WTC11 (cell line): ENCODE measurements at regions not wholly inside any gene's neighbourhood (a gene's known extent, or its start where the extent isn't known, plus 50 kb on each side); places are given as distances from the start of the nearest gene placed in this dataset.

Experiments used
- ATAC-seq: fragments of 200-7000 bp; cut with Tn5 transposase; 2 replicates; pipeline ENCODE4 v1.10.0; 2021; ENCODE audit warnings: mild to moderate bottlenecking, moderate library complexity
- CTCF ChIA-PET: fragments of 300-600 bp; sonication (Branson Sonifier 250); formaldehyde crosslinking; loops from one replicate; lab custom pipeline; 2021; ENCODE audit warnings: antibody characterized with exemption; lab: Charles Lee
- POLR2A ChIA-PET: fragments of 350-600 bp; sonication (Branson Sonifier 250); formaldehyde crosslinking; loops from one replicate; lab custom pipeline; 2021; ENCODE audit warnings: antibody characterized with exemption; lab: Charles Lee
- DNase-seq: peaks from one replicate; pipeline ENCODE4 v3.0.0; 2021; ENCODE audit warnings: low spot score
- H3K27ac Mint-ChIP-seq: 2 replicates; pipeline ENCODE4 v1.8.0; 2021; ENCODE audit warnings: mixed read lengths
- H3K27me3 Mint-ChIP-seq: 2 replicates; pipeline ENCODE4 v1.8.0; 2021; ENCODE audit warnings: low read depth, mild to moderate bottlenecking, moderate library complexity, mixed read lengths
- H3K36me3 Mint-ChIP-seq: 2 replicates; pipeline ENCODE4 v1.8.0; 2021; ENCODE audit warnings: mixed read lengths
- H3K4me1 Mint-ChIP-seq: 2 replicates; pipeline ENCODE4 v1.8.0; 2022; ENCODE audit warnings: mixed read lengths
- H3K4me3 Mint-ChIP-seq: 2 replicates; pipeline ENCODE4 v1.8.0; 2021; ENCODE audit warnings: mild to moderate bottlenecking, moderate library complexity, mixed read lengths
- H3K9me3 Mint-ChIP-seq: 2 replicates; pipeline ENCODE4 v1.8.0; 2021; ENCODE audit warnings: mixed read lengths
- ARID4B ChIP-seq: sonication (generic); formaldehyde crosslinking; IDR thresholded peaks from 2 replicates; pipeline ENCODE4 v1.8.0; 2023; ENCODE audit warnings: missing genetic modification reagents, mild to moderate bottlenecking, borderline replicate concordance
- ATF3 ChIP-seq: sonication (generic); formaldehyde crosslinking; conservative IDR thresholded peaks from 2 replicates; pipeline ENCODE4 v1.8.1; 2022; ENCODE audit warnings: mild to moderate bottlenecking, missing genetic modification reagents
- CBFB ChIP-seq: sonication (generic); formaldehyde crosslinking; IDR thresholded peaks from 2 replicates; pipeline ENCODE4 v1.8.1; 2022; ENCODE audit warnings: mild to moderate bottlenecking, low read depth, missing genetic modification reagents
- CDX4 ChIP-seq: fragments of 250-450 bp; sonication (Bioruptor Pico); IDR thresholded peaks from 2 replicates; pipeline ENCODE4 v1.9.0; 2021; ENCODE audit warnings: moderate library complexity, mild to moderate bottlenecking, inconsistent platforms, borderline replicate concordance
- CTCF ChIP-seq: fragments of 200-600 bp; IDR thresholded peaks from 2 replicates; pipeline ENCODE4 v1.8.0; 2022; ENCODE audit warnings: antibody characterized with exemption
- IRF1 ChIP-seq: sonication (generic); formaldehyde crosslinking; IDR thresholded peaks from 2 replicates; pipeline ENCODE4 v1.8.0; 2023; ENCODE audit warnings: missing genetic modification reagents
- MLX ChIP-seq: sonication (generic); formaldehyde crosslinking; IDR thresholded peaks from 2 replicates; pipeline ENCODE4 v1.8.1; 2023; ENCODE audit warnings: mild to moderate bottlenecking, missing genetic modification reagents, moderate library complexity
- NR3C1 ChIP-seq: sonication (generic); formaldehyde crosslinking; conservative IDR thresholded peaks from 2 replicates; pipeline ENCODE4 v1.8.1; 2023; ENCODE audit warnings: low read depth, mild to moderate bottlenecking, missing genetic modification reagents
- PREB ChIP-seq: sonication (generic); formaldehyde crosslinking; IDR thresholded peaks from 2 replicates; pipeline ENCODE4 v1.8.1; 2022; ENCODE audit warnings: mild to moderate bottlenecking, missing genetic modification reagents, moderate library complexity, borderline replicate concordance
- ZNF512 ChIP-seq: sonication (generic); formaldehyde crosslinking; IDR thresholded peaks from 2 replicates; pipeline ENCODE4 v1.8.1; 2022; ENCODE audit warnings: missing genetic modification reagents, borderline replicate concordance
- ZNF671 ChIP-seq: fragments of 250-450 bp; sonication (Bioruptor Pico); IDR thresholded peaks from 2 replicates; pipeline ENCODE4 v1.8.0; 2021; ENCODE audit warnings: mild to moderate bottlenecking

GRCh38 chr4:155530290-155530689 lies 136.4 kb upstream of the GUCY1A1 start (continued):
- no peak for TF ChIP-seq ARID4B (CRISPR knock-in tag)
- no peak for TF ChIP-seq PREB (CRISPR knock-in tag)
- no peak for TF ChIP-seq CDX4 (CRISPR knock-in tag)
- TF ChIP-seq ZNF671 (CRISPR knock-in tag): no peak
- TF ChIP-seq ATF3 (CRISPR knock-in tag): no peak

GRCh38 chr4:155529716-155530115 lies 136.9 kb upstream of the GUCY1A1 start:
- ChIA-PET POLR2A (no interaction called here), CTCF (interaction anchor here (1.0 to 1.6 kb wide), 12 partner anchors 16 to 259 kb away, joined by 3 to 21 read pairs (median 4); partner anchors contain the start of genes GUCY1A1 and GUCY1B1)
- H3K27ac Mint-ChIP-seq: no peak overlapping the region
- ATAC-seq: no peak
- H3K4me1 Mint-ChIP-seq: 0 out of 2 replicates have a peak, but pooled peaks cover 5% of the 10 kb centered on the region
- no peaks in the 10 kb centered on the region for H3K27me3 Mint-ChIP-seq
- DNase-seq: no peak
- no peak for TF ChIP-seq NR3C1 (CRISPR knock-in tag)
- no peak for TF ChIP-seq IRF1
- TF ChIP-seq MLX: no peak
- TF ChIP-seq ZNF512: no peak
- H3K36me3 Mint-ChIP-seq: no peaks in the 10 kb centered on the region
- no peak overlapping the region for H3K4me3 Mint-ChIP-seq
- no peaks in the 10 kb centered on the region for H3K9me3 Mint-ChIP-seq

GRCh38 chr4:155529272-155529671 lies 137.4 kb upstream of the GUCY1A1 start:
- H3K36me3 Mint-ChIP-seq: no peaks in the 10 kb centered on the region
- POLR2A ChIA-PET: no interaction called here
- peak; percentile 80 for ATAC-seq
- no peak overlapping the region for H3K4me3 Mint-ChIP-seq
- no peaks in the 10 kb centered on the region for H3K27me3 Mint-ChIP-seq
- CTCF ChIA-PET: interaction anchor here (0.6 to 1.6 kb wide), 15 partner anchors 10 to 260 kb away, joined by 3 to 21 read pairs (median 3); partner anchors contain the start of genes GUCY1A1 and GUCY1B1
- H3K4me1 Mint-ChIP-seq: 0 out of 2 replicates have a peak, but pooled peaks cover 5% of the 10 kb centered on the region
- no peaks in the 10 kb centered on the region for H3K9me3 Mint-ChIP-seq
- TF ChIP-seq CBFB (CRISPR knock-in tag): no peak
- 0 out of 2 replicates have a peak, but pooled peaks have one; percentile 20 for TF ChIP-seq CTCF
- no peak overlapping the region for H3K27ac Mint-ChIP-seq
- peak; percentile 29 for DNase-seq
